Gastrocnemius medialis (tissue), 4 donors: ENCODE measurements at regions not wholly inside any gene's neighbourhood (a gene's known extent, or its start where the extent isn't known, plus 50 kb on each side); places are given as distances from the start of the nearest gene placed in this dataset.

Source experiments
- ATAC-seq, 2 donors: fragments of 150-250 bp; one replicate each; pipeline ENCODE4 v1.9.1; 2016
- DNase-seq, 2 donors: peaks; one replicate each; pipeline ENCODE4 v3.0.0-alpha.2; 2019
- H3K27ac ChIP-seq, 4 donors: fragments of 200-600 bp; sonication (generic); 1 replicate in 1 of 4; 2 replicates in 3 of 4; pipeline ENCODE4 v1.5.1; 2016 to 2018; ENCODE audit warnings: mild to moderate bottlenecking in 2 of 4, moderate library complexity in 1 of 4
- H3K27me3 ChIP-seq, 3 donors: fragments of 200-600 bp; sonication (generic) in 2 of 3; 1 replicate in 1 of 3; 2 replicates in 2 of 3; pipeline versions ENCODE4 v1.5.1 to v1.6.0; 2016 to 2019; ENCODE audit warnings: mild to moderate bottlenecking in 1 of 3, moderate library complexity in 1 of 3
- H3K36me3 ChIP-seq, 2 donors: fragments of 200-600 bp; sonication (generic) in 1 of 2; one replicate each; pipeline ENCODE4 v1.5.1; 2017 to 2018
- H3K4me1 ChIP-seq, 2 donors: fragments of 200-600 bp; sonication (generic) in 1 of 2; one replicate each; pipeline ENCODE4 v1.5.1; 2016 to 2017; ENCODE audit warnings: mild to moderate bottlenecking in 2 of 2
- H3K4me3 ChIP-seq, 4 donors: fragments of 200-600 bp; sonication (generic) in 3 of 4; 1 replicate in 1 of 4; 2 replicates in 3 of 4; pipeline ENCODE4 v1.5.1; 2016 to 2019; ENCODE audit warnings: mild to moderate bottlenecking in 2 of 4
- H3K9me3 ChIP-seq, 3 donors: fragments of 200-600 bp; sonication (generic) in 2 of 3; 1 replicate in 1 of 3; 2 replicates in 2 of 3; pipeline ENCODE4 v1.5.1; 2016 to 2019
- POLR2A ChIP-seq, 2 donors: fragments of 450-650 bp; IDR thresholded peaks; one replicate each; pipeline ENCODE4 v1.6.1; 2017; ENCODE audit warnings: antibody characterized with exemption in 2 of 2, mild to moderate bottlenecking in 2 of 2, moderate library complexity in 2 of 2
- in situ Hi-C, 4 donors: fragments of 200-750 bp; cut with MboI; loops; one replicate each; pipeline versions ENCODE4 v1.15.0 to v1.8.0; 2017; ENCODE audit warnings: low sequenced_read_pairs in 4 of 4
- intact Hi-C: fragments of 100-400 bp; cut with DNase I; formaldehyde crosslinking; loops from one replicate; pipeline ENCODE4 v1.15.1; 2023; ENCODE audit warnings: low total_unique reads
- TF ChIP-seq, protein P1 (sequence below), 5 experiments: fragments of 450-650 bp in 3 of 5; fragments of 200-600 bp in 2 of 5; sonication (generic) in 2 of 5; IDR thresholded peaks in 4 of 5; conservative IDR thresholded peaks in 1 of 5; 1 replicate in 4 of 5; 2 replicates in 1 of 5; pipeline ENCODE4 v1.5.1; 2016 to 2019; ENCODE audit warnings: antibody characterized with exemption in 5 of 5, mild to moderate bottlenecking in 3 of 5, moderate library complexity in 3 of 5

DNA sequence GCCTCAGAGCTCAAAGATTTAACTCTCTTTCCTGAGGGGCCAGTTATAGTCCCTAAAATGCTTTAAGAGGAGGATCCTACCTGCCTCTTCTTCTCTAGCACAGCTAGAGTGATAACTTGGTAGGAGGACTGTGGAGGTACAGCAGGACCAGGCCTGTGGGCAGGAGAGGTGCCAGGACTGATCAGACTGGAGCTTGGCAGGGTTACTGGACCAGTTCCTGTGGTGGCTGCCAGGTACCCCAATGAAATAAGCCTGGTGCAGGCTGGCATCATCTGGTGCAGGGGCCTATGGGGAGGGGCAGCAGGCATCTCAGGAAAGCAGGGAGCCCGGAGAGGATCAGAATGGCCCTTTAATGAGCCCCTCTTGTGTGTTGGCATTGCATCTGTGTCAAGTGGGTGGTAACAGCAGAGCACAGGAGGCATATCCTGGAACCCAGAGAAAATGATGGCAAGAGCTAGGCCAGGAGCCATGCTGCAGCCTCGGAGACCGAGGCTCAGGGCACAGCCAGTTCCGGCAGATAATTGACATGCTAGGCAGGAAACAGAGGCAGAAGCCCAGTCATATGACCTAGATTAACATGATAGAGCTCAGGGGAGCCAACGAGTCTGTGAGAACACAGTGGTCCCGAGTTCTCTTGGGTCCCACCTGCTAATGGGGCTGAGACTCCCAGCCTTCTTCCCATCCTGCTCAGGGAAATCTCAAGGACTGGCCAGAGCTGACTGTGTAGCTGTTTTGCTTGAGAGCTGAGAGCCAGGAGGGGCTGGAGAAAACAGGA is 187.5 kb upstream of the ZBED5 start:
- in situ Hi-C loops: loop anchor here (10.0 to 25.0 kb wide), 4 partner anchors 109 to 992 kb away; no protein-coding TSS in a partner anchor

DNA sequence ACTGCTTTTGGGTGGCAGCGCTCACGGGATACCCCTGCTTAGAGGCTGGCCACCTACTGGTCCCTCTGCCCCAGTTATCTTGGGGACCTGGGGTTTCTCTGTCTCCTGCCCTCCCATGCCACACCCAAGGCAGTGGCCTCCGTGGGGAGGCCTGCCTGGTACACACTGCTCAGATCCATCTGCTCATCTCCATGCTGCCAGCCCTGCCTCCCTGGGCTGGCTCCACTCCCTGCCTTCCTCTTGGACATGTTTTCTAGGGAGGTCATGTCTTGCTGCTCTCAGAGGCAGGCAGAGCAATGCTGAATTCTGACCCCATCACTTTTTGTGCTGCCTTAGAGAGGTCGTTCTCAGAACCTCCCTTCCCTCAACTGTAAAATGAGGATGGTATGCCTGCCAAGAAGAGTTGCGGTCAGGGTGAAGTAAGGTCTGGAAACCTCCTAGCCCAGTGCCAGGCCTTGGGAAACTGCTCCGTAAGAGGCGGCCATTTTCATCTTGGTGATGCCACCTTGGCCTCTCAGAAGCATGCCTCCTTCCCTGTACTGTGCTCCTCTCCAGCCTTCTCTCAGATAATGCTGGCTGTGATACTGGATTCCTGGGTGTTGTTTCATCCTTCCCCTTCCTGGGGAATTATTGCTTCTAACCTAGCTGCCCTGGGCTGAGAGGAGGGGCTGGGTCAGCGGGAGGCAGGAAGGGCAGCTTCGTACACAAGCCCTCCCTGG is 186.4 kb upstream of the ZBED5 start:
- H3K36me3 ChIP-seq: no peaks in the 10 kb centered on the region
- H3K9me3 ChIP-seq: no peaks in the 10 kb centered on the region
- in situ Hi-C loops (loop anchor here (5.0 to 25.0 kb wide), 5 partner anchors 111 to 993 kb away; no protein-coding TSS in a partner anchor), intact Hi-C loops (no loop called here)
- H3K4me1 ChIP-seq: peaks cover 0 to 1% of the 10 kb centered on the region in 2 donors
- no peak overlapping the region for H3K27ac ChIP-seq
- TF ChIP-seq, protein P1, sequence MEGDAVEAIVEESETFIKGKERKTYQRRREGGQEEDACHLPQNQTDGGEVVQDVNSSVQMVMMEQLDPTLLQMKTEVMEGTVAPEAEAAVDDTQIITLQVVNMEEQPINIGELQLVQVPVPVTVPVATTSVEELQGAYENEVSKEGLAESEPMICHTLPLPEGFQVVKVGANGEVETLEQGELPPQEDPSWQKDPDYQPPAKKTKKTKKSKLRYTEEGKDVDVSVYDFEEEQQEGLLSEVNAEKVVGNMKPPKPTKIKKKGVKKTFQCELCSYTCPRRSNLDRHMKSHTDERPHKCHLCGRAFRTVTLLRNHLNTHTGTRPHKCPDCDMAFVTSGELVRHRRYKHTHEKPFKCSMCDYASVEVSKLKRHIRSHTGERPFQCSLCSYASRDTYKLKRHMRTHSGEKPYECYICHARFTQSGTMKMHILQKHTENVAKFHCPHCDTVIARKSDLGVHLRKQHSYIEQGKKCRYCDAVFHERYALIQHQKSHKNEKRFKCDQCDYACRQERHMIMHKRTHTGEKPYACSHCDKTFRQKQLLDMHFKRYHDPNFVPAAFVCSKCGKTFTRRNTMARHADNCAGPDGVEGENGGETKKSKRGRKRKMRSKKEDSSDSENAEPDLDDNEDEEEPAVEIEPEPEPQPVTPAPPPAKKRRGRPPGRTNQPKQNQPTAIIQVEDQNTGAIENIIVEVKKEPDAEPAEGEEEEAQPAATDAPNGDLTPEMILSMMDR (IDR thresholded peaks at IDR 0.05 in 4 of 5, conservative IDR thresholded peaks at IDR 0.05 in 1 of 5): no peak
- TF ChIP-seq POLR2A (IDR thresholded peaks at IDR 0.05): no peak
- H3K4me3 ChIP-seq: no peak overlapping the region
- DNase-seq (no peak), ATAC-seq (peak; percentile 21 to 27)
- H3K27me3 ChIP-seq: no peaks in the 10 kb centered on the region

More for the DNA sequence above, 187.5 kb upstream of the ZBED5 start:
- H3K27ac ChIP-seq: no peak overlapping the region
- intact Hi-C loops: no loop called here
- H3K4me1 ChIP-seq: no peaks in the 10 kb centered on the region
- no peak for ATAC-seq
- no peaks in the 10 kb centered on the region for H3K27me3 ChIP-seq
- DNase-seq: no peak
- no peaks in the 10 kb centered on the region for H3K9me3 ChIP-seq
- TF ChIP-seq POLR2A (IDR thresholded peaks at IDR 0.05): no peak
- TF ChIP-seq, protein P1 (IDR thresholded peaks at IDR 0.05 in 4 of 5, conservative IDR thresholded peaks at IDR 0.05 in 1 of 5): no peak
- H3K4me3 ChIP-seq: no peak overlapping the region
- H3K36me3 ChIP-seq: no peaks in the 10 kb centered on the region

DNA sequence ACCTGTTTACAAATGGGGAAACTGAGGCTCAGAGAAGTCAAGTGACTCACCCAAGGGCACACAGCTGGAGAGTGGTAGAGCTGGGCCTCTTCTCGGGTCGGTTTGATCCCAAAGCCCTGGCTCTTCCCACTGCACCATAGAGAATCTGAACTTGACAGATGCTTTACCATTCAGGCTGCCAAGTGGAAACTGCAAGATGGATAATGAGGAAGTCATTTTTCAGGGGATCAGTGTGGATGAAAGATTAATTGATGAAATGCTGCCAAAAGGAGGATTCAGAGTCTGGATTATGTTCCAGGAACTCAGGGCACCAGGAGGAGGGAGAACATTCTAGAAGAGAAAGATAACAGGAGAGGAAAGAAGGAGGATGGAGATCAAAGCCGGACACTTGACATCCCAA is 185.9 kb upstream of the ZBED5 start:
- H3K4me1 ChIP-seq: peaks cover under 1 to 7% of the 10 kb centered on the region in 2 donors
- H3K27ac ChIP-seq: no peak overlapping the region
- in situ Hi-C loops (loop anchor here (5.0 to 25.0 kb wide), 5 partner anchors 111 to 994 kb away; no protein-coding TSS in a partner anchor), intact Hi-C loops (no loop called here)
- DNase-seq: no peak
- no peak for ATAC-seq
- H3K9me3 ChIP-seq: no peaks in the 10 kb centered on the region
- H3K27me3 ChIP-seq: no peaks in the 10 kb centered on the region
- no peak for TF ChIP-seq POLR2A (IDR thresholded peaks at IDR 0.05)
- TF ChIP-seq, protein P1 (IDR thresholded peaks at IDR 0.05 in 4 of 5, conservative IDR thresholded peaks at IDR 0.05 in 1 of 5): no peak
- H3K36me3 ChIP-seq: no peaks in the 10 kb centered on the region
- H3K4me3 ChIP-seq: no peak overlapping the region

DNA sequence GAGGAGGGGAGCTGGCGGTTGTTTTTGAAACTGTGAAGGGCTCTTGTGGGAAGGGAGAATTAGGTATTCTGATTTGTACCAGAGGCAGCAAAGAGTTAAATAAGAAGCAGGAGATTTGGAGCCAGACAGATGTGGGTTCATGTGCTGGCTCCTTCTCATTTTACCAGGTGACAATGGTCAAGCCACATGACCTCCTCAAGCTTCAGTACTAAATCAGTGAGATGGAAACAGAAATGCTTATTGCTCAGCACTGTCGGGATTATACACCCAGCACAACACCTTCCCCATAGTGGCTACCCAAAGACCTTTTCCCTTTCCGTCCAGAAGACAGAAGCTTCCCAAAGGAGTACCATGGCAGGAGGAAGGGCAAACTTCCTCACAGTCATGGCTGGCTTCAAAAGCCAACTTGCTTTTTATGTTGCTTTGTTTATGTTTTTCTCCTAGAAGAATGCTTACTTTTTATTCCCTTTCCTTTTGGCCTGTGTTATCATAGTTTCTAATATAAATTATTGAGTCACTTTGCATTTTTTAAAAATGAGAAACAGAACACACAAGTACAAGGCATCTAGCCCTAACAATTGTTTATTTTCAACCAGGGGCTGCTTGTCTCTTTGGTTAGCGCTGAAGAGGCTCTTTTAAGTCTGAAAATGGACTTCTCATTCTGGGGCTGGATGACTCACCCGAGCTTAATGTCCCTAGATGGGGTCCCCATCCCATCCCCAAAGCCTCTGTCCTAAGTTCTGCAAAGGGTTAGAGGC is 181.5 kb upstream of the ZBED5 start:
- Histone ChIP-seq H3K4me3 (no peak overlapping the region), H3K36me3 (no peaks in the 10 kb centered on the region), H3K27ac (peak overlapping the region in 2 of 4 donors; percentile 80 to 88), H3K4me1 (peaks cover 22 to 26% of the 10 kb centered on the region in 2 donors), H3K9me3 (no peaks in the 10 kb centered on the region), H3K27me3 (no peaks in the 10 kb centered on the region)
- no peak for TF ChIP-seq POLR2A (IDR thresholded peaks at IDR 0.05)
- in situ Hi-C loops: loop anchor here in 3 of 4 donors (25.0 kb wide), 2 partner anchors 223 to 998 kb away; no protein-coding TSS in a partner anchor
- ATAC-seq (no peak), DNase-seq (no peak)
- intact Hi-C loops: loop anchor here (2.0 kb wide), 1 partner anchor 17 kb away; no protein-coding TSS in a partner anchor
